MM.1S (cell line): ENCODE measurements at regions not wholly inside any gene's neighbourhood (a gene's known extent, or its start where the extent isn't known, plus 50 kb on each side); places are given as distances from the start of the nearest gene placed in this dataset.

Experiments
- DNase-seq: peaks from one replicate; pipeline ENCODE4 v3.0.0-alpha.2; 2015
- H2AFZ ChIP-seq: fragments of 300-600 bp; sonication (generic); 2 replicates; pipeline ENCODE4 v1.6.0; 2016; ENCODE audit warnings: antibody characterized with exemption, low read length
- H3F3A ChIP-seq: fragments of 300-600 bp; sonication (generic); 2 replicates; pipeline ENCODE4 v1.6.1; 2016; ENCODE audit warnings: mild to moderate bottlenecking, antibody characterized with exemption, low read length, moderate library complexity, mixed read lengths; ENCODE audit not compliant: insufficient read depth
- H3K27ac ChIP-seq: fragments of 300-600 bp; sonication (generic); 2 replicates; pipeline ENCODE4 v1.5.1; 2016; ENCODE audit warnings: mild to moderate bottlenecking, low read length
- H3K27me3 ChIP-seq: fragments of 300-600 bp; sonication (generic); replicated peaks from 2 replicates; pipeline ENCODE4 v1.6.0; 2016; ENCODE audit warnings: low read length; ENCODE audit not compliant: insufficient read depth
- H3K36me3 ChIP-seq: fragments of 300-600 bp; sonication (generic); replicated peaks from 2 replicates; pipeline ENCODE4 v1.6.1; 2016; ENCODE audit warnings: mild to moderate bottlenecking, low read length, mixed read lengths; ENCODE audit not compliant: insufficient read depth
- H3K4me1 ChIP-seq: fragments of 300-600 bp; sonication (generic); 2 replicates; pipeline ENCODE4 v1.6.1; 2016; ENCODE audit warnings: low read length, mixed read lengths
- H3K4me2 ChIP-seq: fragments of 300-600 bp; sonication (generic); 2 replicates; pipeline ENCODE4 v1.6.0; 2016; ENCODE audit warnings: low read depth, low read length
- H3K4me3 ChIP-seq: fragments of 300-600 bp; sonication (generic); 2 replicates; pipeline ENCODE4 v1.5.1; 2016; ENCODE audit warnings: low read length, mixed read lengths
- H3K79me2 ChIP-seq: fragments of 300-600 bp; sonication (generic); 2 replicates; pipeline ENCODE4 v1.6.1; 2016; ENCODE audit warnings: mixed run types, low read length, mixed read lengths
- H3K9ac ChIP-seq: fragments of 300-600 bp; sonication (generic); 2 replicates; pipeline ENCODE4 v1.6.1; 2016; ENCODE audit warnings: low read length, mixed read lengths
- H3K9me2 ChIP-seq: fragments of 300-600 bp; sonication (generic); replicated peaks from 2 replicates; pipeline ENCODE4 v1.6.1; 2016; ENCODE audit warnings: mild to moderate bottlenecking, low read length, mixed read lengths; ENCODE audit not compliant: insufficient read depth
- H3K9me3 ChIP-seq: fragments of 300-600 bp; sonication (generic); replicated peaks from 2 replicates; pipeline ENCODE4 v1.6.1; 2016; ENCODE audit warnings: mild to moderate bottlenecking, low read length, mixed read lengths; ENCODE audit not compliant: insufficient read depth
- H4K20me1 ChIP-seq: fragments of 300-600 bp; sonication (generic); 2 replicates; pipeline ENCODE4 v1.6.1; 2016; ENCODE audit warnings: mild to moderate bottlenecking, low read length, moderate library complexity, mixed read lengths; ENCODE audit not compliant: insufficient read depth
- CTCF ChIP-seq: fragments of 300-600 bp; sonication (generic); IDR thresholded peaks from 2 replicates; pipeline ENCODE4 v1.5.1; 2016; ENCODE audit warnings: antibody characterized with exemption, low read length, mixed read lengths
- EZH2 ChIP-seq: fragments of 300-600 bp; sonication (generic); optimal IDR thresholded peaks from 2 replicates; pipeline ENCODE3; 2017; ENCODE audit warnings: low read depth, mild to moderate bottlenecking, antibody characterized with exemption, low read length, mixed read lengths
- EZH2phosphoT487 ChIP-seq: fragments of 300-600 bp; sonication (generic); IDR thresholded peaks from 2 replicates; pipeline ENCODE4 v1.6.1; 2018; ENCODE audit warnings: antibody characterized with exemption, low read length

GRCh38 chr9:108156270-108156998 is 666.9 kb upstream of the KLF4 start:
- no peaks in the 10 kb centered on the region for H3K36me3 ChIP-seq
- TF ChIP-seq CTCF, result no peak
- no peak for TF ChIP-seq EZH2
- no peak for TF ChIP-seq EZH2phosphoT487
- 0 out of 2 replicates have a peak, but pooled peaks cover 8% of the 10 kb centered on the region for H3F3A ChIP-seq
- H3K9ac ChIP-seq, result no peak overlapping the region
- H2AFZ ChIP-seq, result no peak overlapping the region
- no peak overlapping the region for H3K4me2 ChIP-seq
- no peak for DNase-seq
- H4K20me1 ChIP-seq, result no peaks in the 10 kb centered on the region
- no peaks in the 10 kb centered on the region for H3K27me3 ChIP-seq
- H3K4me3 ChIP-seq, result no peak overlapping the region
- peaks cover 6% of the 10 kb centered on the region for H3K4me1 ChIP-seq
- no peak overlapping the region for H3K27ac ChIP-seq
- no peaks in the 10 kb centered on the region for H3K9me3 ChIP-seq
- no peaks in the 10 kb centered on the region for H3K79me2 ChIP-seq
- no peaks in the 10 kb centered on the region for H3K9me2 ChIP-seq

GRCh38 chr9:108153416-108153815 is 663.8 kb upstream of the KLF4 start:
- no peak overlapping the region for H3K9ac ChIP-seq
- no peaks in the 10 kb centered on the region for H3K36me3 ChIP-seq
- no peaks in the 10 kb centered on the region for H3K9me2 ChIP-seq
- H3K27me3 ChIP-seq, result no peaks in the 10 kb centered on the region
- H3K4me3 ChIP-seq, result no peak overlapping the region
- H4K20me1 ChIP-seq, result no peaks in the 10 kb centered on the region
- no peak for DNase-seq
- no peaks in the 10 kb centered on the region for H3K79me2 ChIP-seq
- H3K27ac ChIP-seq, result no peak overlapping the region
- H3K4me1 ChIP-seq, result no peaks in the 10 kb centered on the region
- no peak overlapping the region for H3K4me2 ChIP-seq
- no peak overlapping the region for H2AFZ ChIP-seq
- no peaks in the 10 kb centered on the region for H3K9me3 ChIP-seq
- H3F3A ChIP-seq, result no peaks in the 10 kb centered on the region
- TF ChIP-seq EZH2phosphoT487, result no peak
- TF ChIP-seq CTCF, result no peak
- TF ChIP-seq EZH2, result no peak

- H3K27me3 ChIP-seq, result no peaks in the 10 kb centered on the region
- no peaks in the 10 kb centered on the region for H3K4me1 ChIP-seq
- no peak overlapping the region for H3K4me2 ChIP-seq
- no peaks in the 10 kb centered on the region for H3K79me2 ChIP-seq
- no peak overlapping the region for H3K4me3 ChIP-seq
- no peaks in the 10 kb centered on the region for H3K9me3 ChIP-seq
- no peaks in the 10 kb centered on the region for H3F3A ChIP-seq
- H3K36me3 ChIP-seq, result no peaks in the 10 kb centered on the region
- H3K27ac ChIP-seq, result no peak overlapping the region
- H2AFZ ChIP-seq, result no peak overlapping the region
- no peak for DNase-seq
- TF ChIP-seq EZH2 (no peak), CTCF (no peak), EZH2phosphoT487 (no peak)
- H3K9ac ChIP-seq, result no peak overlapping the region
- no peaks in the 10 kb centered on the region for H3K9me2 ChIP-seq
- H4K20me1 ChIP-seq, result no peaks in the 10 kb centered on the region
Measured at GRCh38 chr9:108150736-108151586, 661.4 kb upstream of the KLF4 start.
